Stimulated activated CD8-positive, alpha-beta memory T cell treated with anti-CD3 and anti-CD28 coated beads, Interleukin-15, amount 100 ng/mL, for 24 hours (primary cell): ENCODE measurements at regions not wholly inside any gene's neighbourhood (a gene's known extent, or its start where the extent isn't known, plus 50 kb on each side); places are given as distances from the start of the nearest gene placed in this dataset.
"Not testable (repeated sequence)": the region's sequence is repeated elsewhere in the genome, so short reads cannot be mapped to it uniquely, and the experiment has no call there.

Source experiments
- DNase-seq: peaks from one replicate; pipeline ENCODE4 v3.0.0-alpha.2; 2020; ENCODE audit warnings: low read depth

- not testable (repeated sequence) for DNase-seq
Measured at GRCh38 chr2:111400598-111401253, 280.0 kb downstream of the BCL2L11 start.

GRCh38 chr2:111401270-111402140, 280.8 kb downstream of the BCL2L11 start:
- not testable (repeated sequence) for DNase-seq

- not testable (repeated sequence) for DNase-seq
Measured at GRCh38 chr2:111402450-111402849, 281.7 kb downstream of the BCL2L11 start.

GRCh38 chr2:111403287-111403686, 282.6 kb downstream of the BCL2L11 start:
- not testable (repeated sequence) for DNase-seq

GRCh38 chr2:111406616-111407015, 285.9 kb downstream of the BCL2L11 start:
- not testable (repeated sequence) for DNase-seq

GRCh38 chr2:111407632-111408194, 287.0 kb downstream of the BCL2L11 start:
- not testable (repeated sequence) for DNase-seq

- not testable (repeated sequence) for DNase-seq
Measured at GRCh38 chr2:111410868-111411406, 290.2 kb downstream of the BCL2L11 start.

GRCh38 chr2:111411867-111412681, 291.4 kb downstream of the BCL2L11 start:
- not testable (repeated sequence) for DNase-seq

GRCh38 chr2:111412841-111413650, 292.3 kb downstream of the BCL2L11 start:
- not testable (repeated sequence) for DNase-seq

- DNase-seq, result not testable (repeated sequence)
Measured at GRCh38 chr2:111413950-111414349, 293.2 kb downstream of the BCL2L11 start.

- not testable (repeated sequence) for DNase-seq
Measured at GRCh38 chr2:111415765-111416743, 295.3 kb downstream of the BCL2L11 start.

- DNase-seq, result not testable (repeated sequence)
Measured at GRCh38 chr2:111417026-111417425, 296.3 kb downstream of the BCL2L11 start.

- DNase-seq, result not testable (repeated sequence)
Measured at GRCh38 chr2:111418091-111418875, 297.6 kb downstream of the BCL2L11 start.

GRCh38 chr2:111420074-111420473, 299.4 kb downstream of the BCL2L11 start:
- DNase-seq, result not testable (repeated sequence)

GRCh38 chr2:111420835-111421234, 300.1 kb downstream of the BCL2L11 start:
- not testable (repeated sequence) for DNase-seq

GRCh38 chr2:111421949-111422348, 301.2 kb downstream of the BCL2L11 start:
- not testable (repeated sequence) for DNase-seq

- not testable (repeated sequence) for DNase-seq
Measured at GRCh38 chr2:111422562-111422961, 301.8 kb downstream of the BCL2L11 start.

GRCh38 chr2:111423184-111423583, 302.5 kb downstream of the BCL2L11 start:
- DNase-seq, result not testable (repeated sequence)
